ENCODE measurements at regions not wholly inside any gene's neighbourhood (a gene's known extent, or its start where the extent isn't known, plus 50 kb on each side); places are given as distances from the start of the nearest gene placed in this dataset.

DNA sequence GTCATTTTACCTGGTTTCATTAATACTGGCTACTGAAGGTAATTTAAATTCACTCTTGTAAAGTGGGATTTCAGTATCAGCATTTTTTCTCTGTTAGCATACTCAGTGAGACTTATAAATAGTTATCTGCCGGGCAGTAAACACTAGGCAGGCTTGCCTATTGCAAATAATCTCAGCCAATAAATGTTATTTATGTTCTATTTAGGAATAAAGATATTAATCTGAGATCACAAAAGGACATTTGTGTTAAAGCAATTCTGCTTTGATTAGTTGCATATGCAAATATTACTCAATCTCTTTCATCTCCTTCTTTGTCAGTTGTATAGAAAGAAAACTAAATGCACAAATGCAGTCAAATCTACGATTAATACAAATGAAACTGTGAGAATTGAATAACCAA lies 827.8 kb downstream of the TLE4 start:
- H3K27ac ChIP-seq = no peak overlapping the region
- no peaks in the 10 kb centered on the region for H3K36me3 ChIP-seq
- 91 to 92% methylated on average over 2 of the region's 2 CpGs for WGBS, 2 donors
- no peaks in the 10 kb centered on the region for H3K4me1 ChIP-seq
- no peak for ATAC-seq (ENCODE audit: low FRiP score in 2 of 2)
- no peaks in the 10 kb centered on the region for H3K9me3 ChIP-seq
- no peak for TF ChIP-seq EP300 (IDR thresholded peaks at IDR 0.05)
- no peak for TF ChIP-seq POLR2AphosphoS5 (IDR thresholded peaks at IDR 0.05)
- TF ChIP-seq, protein P1, sequence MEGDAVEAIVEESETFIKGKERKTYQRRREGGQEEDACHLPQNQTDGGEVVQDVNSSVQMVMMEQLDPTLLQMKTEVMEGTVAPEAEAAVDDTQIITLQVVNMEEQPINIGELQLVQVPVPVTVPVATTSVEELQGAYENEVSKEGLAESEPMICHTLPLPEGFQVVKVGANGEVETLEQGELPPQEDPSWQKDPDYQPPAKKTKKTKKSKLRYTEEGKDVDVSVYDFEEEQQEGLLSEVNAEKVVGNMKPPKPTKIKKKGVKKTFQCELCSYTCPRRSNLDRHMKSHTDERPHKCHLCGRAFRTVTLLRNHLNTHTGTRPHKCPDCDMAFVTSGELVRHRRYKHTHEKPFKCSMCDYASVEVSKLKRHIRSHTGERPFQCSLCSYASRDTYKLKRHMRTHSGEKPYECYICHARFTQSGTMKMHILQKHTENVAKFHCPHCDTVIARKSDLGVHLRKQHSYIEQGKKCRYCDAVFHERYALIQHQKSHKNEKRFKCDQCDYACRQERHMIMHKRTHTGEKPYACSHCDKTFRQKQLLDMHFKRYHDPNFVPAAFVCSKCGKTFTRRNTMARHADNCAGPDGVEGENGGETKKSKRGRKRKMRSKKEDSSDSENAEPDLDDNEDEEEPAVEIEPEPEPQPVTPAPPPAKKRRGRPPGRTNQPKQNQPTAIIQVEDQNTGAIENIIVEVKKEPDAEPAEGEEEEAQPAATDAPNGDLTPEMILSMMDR (IDR thresholded peaks at IDR 0.05) = no peak
- TF ChIP-seq POLR2A (IDR thresholded peaks at IDR 0.05) = no peak
- no peaks in the 10 kb centered on the region for H3K27me3 ChIP-seq
- no peak overlapping the region for H3K4me3 ChIP-seq
- no peak for DNase-seq

DNA sequence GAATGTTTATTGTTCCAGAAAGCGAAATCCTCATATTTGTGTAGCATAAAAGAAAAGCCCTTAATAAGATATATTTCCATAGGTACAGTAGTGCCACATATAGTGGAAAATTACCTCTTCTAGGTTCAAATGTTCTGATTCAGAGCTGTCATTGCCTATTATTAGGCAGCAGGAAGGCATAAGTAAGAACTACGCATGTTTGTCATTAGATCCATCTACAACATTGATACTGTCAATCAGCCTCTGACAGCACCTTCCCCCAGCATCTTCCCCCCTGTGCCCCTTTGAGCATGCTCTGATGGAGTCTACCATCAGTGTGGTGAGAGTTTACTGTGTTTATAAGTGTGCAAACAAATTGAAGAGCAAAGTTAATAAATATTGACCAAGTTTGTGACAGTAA lies 816.1 kb downstream of the TLE4 start:
- Histone ChIP-seq H3K27ac (no peak overlapping the region), H3K4me3 (no peak overlapping the region), H3K9me3 (no peaks in the 10 kb centered on the region), H3K36me3 (no peaks in the 10 kb centered on the region), H3K4me1 (no peaks in the 10 kb centered on the region), H3K27me3 (no peaks in the 10 kb centered on the region)
- no peak for ATAC-seq (ENCODE audit: low FRiP score in 2 of 2)
- no peak for DNase-seq
- 89 to 97% methylated on average over 2 of the region's 2 CpGs for WGBS, 2 donors
- TF ChIP-seq EP300 (IDR thresholded peaks at IDR 0.05) (no peak), POLR2AphosphoS5 (IDR thresholded peaks at IDR 0.05) (no peak), POLR2A (IDR thresholded peaks at IDR 0.05) (no peak)
- TF ChIP-seq, protein P1 (IDR thresholded peaks at IDR 0.05) = no peak

DNA sequence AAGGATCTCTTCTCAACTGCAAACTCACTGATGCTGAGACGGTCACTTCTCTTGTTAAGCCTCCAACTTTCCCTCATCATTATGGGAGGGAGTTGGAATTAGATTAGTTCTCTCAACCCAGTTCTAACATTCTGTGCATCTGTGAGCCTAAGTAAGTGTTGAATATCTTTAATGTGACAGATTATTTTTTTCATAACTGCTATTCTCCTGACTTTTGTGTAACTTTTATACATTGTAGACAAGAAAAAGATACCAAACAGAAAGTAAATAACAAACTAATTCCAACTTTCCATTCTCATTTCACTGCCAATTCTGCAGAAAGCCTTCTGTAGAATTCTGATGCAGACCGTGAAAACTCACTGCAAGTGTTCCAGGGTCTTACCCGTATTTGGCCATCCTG lies 813.5 kb downstream of the TLE4 start:
- ATAC-seq (ENCODE audit: low FRiP score in 2 of 2) (no peak), DNase-seq (no peak)
- Histone ChIP-seq H3K36me3 (no peaks in the 10 kb centered on the region), H3K27me3 (no peaks in the 10 kb centered on the region), H3K27ac (no peak overlapping the region), H3K4me3 (no peak overlapping the region), H3K9me3 (no peaks in the 10 kb centered on the region), H3K4me1 (no peaks in the 10 kb centered on the region)
- TF ChIP-seq, protein P1 (IDR thresholded peaks at IDR 0.05) = no peak
- no peak for TF ChIP-seq POLR2AphosphoS5 (IDR thresholded peaks at IDR 0.05)
- no peak for TF ChIP-seq POLR2A (IDR thresholded peaks at IDR 0.05)
- TF ChIP-seq EP300 (IDR thresholded peaks at IDR 0.05) = no peak
- 75 to 78% methylated on average over 3 of the region's 3 CpGs for whole genome bisulfite sequencing, 2 donors

DNA sequence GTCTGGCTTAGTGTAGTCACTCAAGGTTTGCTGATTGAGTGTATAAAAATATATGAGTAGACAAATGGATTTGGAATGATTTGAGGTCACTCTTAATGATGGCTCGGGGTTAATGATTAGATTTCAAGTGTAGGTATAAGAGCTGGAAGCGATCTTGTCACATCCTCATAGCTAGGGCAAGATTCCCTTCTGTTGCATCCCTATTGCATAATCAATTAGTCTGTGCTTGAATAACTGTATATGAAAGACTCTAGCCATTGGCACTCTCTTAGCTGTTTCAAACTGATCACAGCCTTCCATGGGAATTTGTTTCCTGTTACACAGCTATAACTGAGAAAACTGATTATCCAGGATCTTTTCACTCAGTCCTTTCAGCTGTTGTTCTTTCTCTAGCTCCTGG lies 811.6 kb downstream of the TLE4 start:
- ATAC-seq (ENCODE audit: low FRiP score in 2 of 2) = no peak
- Histone ChIP-seq H3K27ac (no peak overlapping the region), H3K36me3 (no peaks in the 10 kb centered on the region), H3K27me3 (no peaks in the 10 kb centered on the region), H3K4me1 (no peaks in the 10 kb centered on the region), H3K9me3 (no peaks in the 10 kb centered on the region), H3K4me3 (no peak overlapping the region)
- WGBS, 2 donors = 69 to 73% methylated on average over 2 of the region's 2 CpGs
- TF ChIP-seq EP300 (IDR thresholded peaks at IDR 0.05) = no peak
- no peak for TF ChIP-seq POLR2A (IDR thresholded peaks at IDR 0.05)
- TF ChIP-seq POLR2AphosphoS5 (IDR thresholded peaks at IDR 0.05) = no peak
- DNase-seq = no peak

DNA sequence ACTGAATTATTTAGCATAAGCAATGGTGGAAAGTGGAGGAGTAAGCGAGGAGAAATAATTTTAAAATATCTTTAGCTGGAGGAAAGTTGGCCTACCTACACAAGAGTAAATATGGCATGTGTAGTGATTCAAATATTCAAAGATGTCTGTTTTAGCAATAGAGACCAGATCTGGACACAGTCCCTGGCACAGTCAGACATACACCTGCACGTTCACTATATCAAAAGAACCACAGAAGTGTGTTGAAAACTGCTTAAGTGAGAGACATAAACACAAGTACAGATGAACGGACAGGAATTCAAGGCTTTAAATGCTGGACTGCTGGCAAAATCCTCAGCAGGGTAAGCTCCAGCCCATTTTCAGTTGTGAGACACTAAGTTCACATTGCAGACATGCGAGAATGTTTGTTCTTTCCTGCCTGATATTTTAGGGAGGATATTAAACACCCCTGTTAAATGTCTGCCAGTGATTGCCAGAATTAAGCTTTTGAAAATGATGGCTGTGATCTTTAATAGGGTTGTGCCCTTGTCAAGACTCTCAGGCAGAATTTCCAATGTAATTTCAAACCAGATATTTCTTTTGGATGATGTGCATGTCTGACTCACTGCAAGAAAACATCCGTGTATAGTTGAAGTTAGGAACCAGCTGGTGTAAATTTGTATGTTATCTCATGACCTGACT lies 810.6 kb downstream of the TLE4 start:
- Histone ChIP-seq H3K4me3 (no peak overlapping the region), H3K4me1 (no peaks in the 10 kb centered on the region), H3K27ac (no peak overlapping the region), H3K9me3 (no peaks in the 10 kb centered on the region), H3K36me3 (no peaks in the 10 kb centered on the region), H3K27me3 (no peaks in the 10 kb centered on the region)
- ATAC-seq (ENCODE audit: low FRiP score in 2 of 2) = no peak
- no peak for DNase-seq
- TF ChIP-seq POLR2A (IDR thresholded peaks at IDR 0.05) = no peak
- TF ChIP-seq POLR2AphosphoS5 (IDR thresholded peaks at IDR 0.05) = no peak
- TF ChIP-seq, protein P1 (IDR thresholded peaks at IDR 0.05) = no peak
- no peak for TF ChIP-seq EP300 (IDR thresholded peaks at IDR 0.05)
- WGBS, 2 donors = 70 to 75% methylated on average over 5 of the region's 5 CpGs

Data from upper lobe of left lung (tissue), 6 donors.